NOMO-1 treated with dmso at 0.1 percent for 144 hours (cell line): ENCODE measurements at regions not wholly inside any gene's neighbourhood (a gene's known extent, or its start where the extent isn't known, plus 50 kb on each side); places are given as distances from the start of the nearest gene placed in this dataset.

Source experiments
- DNase-seq: peaks from one replicate; lab custom pipeline; 2025; ENCODE audit not compliant: unreplicated experiment; lab: John Stamatoyannopoulos, UW

- no peak for DNase-seq
Measured at GRCh38 chr4:116449764-116450163, 635.6 kb downstream of the TRAM1L1 start.

- DNase-seq: no peak
Measured at GRCh38 chr4:116444117-116444516, 641.3 kb downstream of the TRAM1L1 start.

GRCh38 chr4:116438981-116439729 lies 646.2 kb downstream of the TRAM1L1 start:
- DNase-seq: no peak

- DNase-seq: no peak
Measured at GRCh38 chr4:116438417-116438816, 647.0 kb downstream of the TRAM1L1 start.

- DNase-seq: no peak
Measured at GRCh38 chr4:116427666-116428065, 657.7 kb downstream of the TRAM1L1 start.

- no peak for DNase-seq
Measured at GRCh38 chr4:116413222-116413621, 672.2 kb downstream of the TRAM1L1 start.

- DNase-seq: no peak
Measured at GRCh38 chr4:116401293-116401692, 684.1 kb downstream of the TRAM1L1 start.

- no peak for DNase-seq
Measured at GRCh38 chr4:116400480-116400879, 684.9 kb downstream of the TRAM1L1 start.

GRCh38 chr4:116397714-116398113 lies 687.7 kb downstream of the TRAM1L1 start:
- no peak for DNase-seq

GRCh38 chr4:116397291-116397690 lies 688.1 kb downstream of the TRAM1L1 start:
- no peak for DNase-seq

GRCh38 chr4:116395408-116395807 lies 690.0 kb downstream of the TRAM1L1 start:
- no peak for DNase-seq

- DNase-seq: no peak
Measured at GRCh38 chr4:116391020-116391419, 694.4 kb downstream of the TRAM1L1 start.

GRCh38 chr4:116389139-116389538 lies 696.2 kb downstream of the TRAM1L1 start:
- DNase-seq: no peak

GRCh38 chr4:116387937-116388474 lies 697.4 kb downstream of the TRAM1L1 start:
- DNase-seq: no peak

- DNase-seq: no peak
Measured at GRCh38 chr4:116386856-116387255, 698.5 kb downstream of the TRAM1L1 start.

GRCh38 chr4:116385583-116385982 lies 699.8 kb downstream of the TRAM1L1 start:
- DNase-seq: no peak

- DNase-seq: no peak
Measured at GRCh38 chr4:116374815-116375214, 710.6 kb downstream of the TRAM1L1 start.

GRCh38 chr4:116362583-116362982 lies 722.8 kb downstream of the TRAM1L1 start:
- DNase-seq: no peak

GRCh38 chr4:116361790-116362189 lies 723.6 kb downstream of the TRAM1L1 start:
- no peak for DNase-seq

GRCh38 chr4:116358633-116359222 lies 726.6 kb downstream of the TRAM1L1 start:
- DNase-seq: peak; percentile 27

GRCh38 chr4:116357758-116358157 lies 727.6 kb downstream of the TRAM1L1 start:
- no peak for DNase-seq

- DNase-seq: no peak
Measured at GRCh38 chr4:116346750-116347149, 738.6 kb downstream of the TRAM1L1 start.
